HEK293T (cell line): ENCODE measurements at regions not wholly inside any gene's neighbourhood (a gene's known extent, or its start where the extent isn't known, plus 50 kb on each side); places are given as distances from the start of the nearest gene placed in this dataset.

Experiments used
- ARNT ChIP-seq: fragments of 450-650 bp; IDR thresholded peaks from 2 replicates; pipeline ENCODE4 v1.6.1; 2017; ENCODE audit warnings: mild to moderate bottlenecking
- BHLHE40 ChIP-seq: fragments of 450-650 bp; IDR thresholded peaks from 2 replicates; pipeline ENCODE4 v1.6.1; 2016; ENCODE audit warnings: mild to moderate bottlenecking, moderate library complexity, borderline replicate concordance
- CTBP1 ChIP-seq: fragments of 450-650 bp; IDR thresholded peaks from 2 replicates; pipeline ENCODE4 v1.6.1; 2016; ENCODE audit warnings: borderline replicate concordance
- ELF4 ChIP-seq: fragments of 450-650 bp; IDR thresholded peaks from 2 replicates; pipeline ENCODE4 v1.6.1; 2017; ENCODE audit warnings: antibody characterized with exemption
- FOXA1 ChIP-seq: fragments of 450-650 bp; IDR thresholded peaks from 2 replicates; pipeline ENCODE4 v1.6.1; 2016; ENCODE audit warnings: mild to moderate bottlenecking
- FOXK2 ChIP-seq: fragments of 450-650 bp; IDR thresholded peaks from 2 replicates; pipeline ENCODE4 v1.6.1; 2016; ENCODE audit warnings: mild to moderate bottlenecking
- FOXM1 ChIP-seq: fragments of 450-650 bp; IDR thresholded peaks from 2 replicates; pipeline ENCODE4 v1.6.1; 2017; ENCODE audit warnings: mild to moderate bottlenecking, borderline replicate concordance
- HDGF ChIP-seq: fragments of 450-650 bp; IDR thresholded peaks from 2 replicates; pipeline ENCODE4 v1.6.1; 2017; ENCODE audit warnings: antibody characterized with exemption, borderline replicate concordance
- LEF1 ChIP-seq: fragments of 450-650 bp; IDR thresholded peaks from 2 replicates; pipeline ENCODE4 v1.6.1; 2017; ENCODE audit warnings: mild to moderate bottlenecking, borderline replicate concordance
- PKNOX1 ChIP-seq: fragments of 450-650 bp; IDR thresholded peaks from 2 replicates; pipeline ENCODE4 v1.6.1; 2016
- SP1 ChIP-seq: fragments of 450-650 bp; IDR thresholded peaks from 2 replicates; pipeline ENCODE4 v1.6.1; 2017
- SUZ12 ChIP-seq: fragments of 450-650 bp; IDR thresholded peaks from 2 replicates; pipeline ENCODE4 v1.6.1; 2016; ENCODE audit warnings: mild to moderate bottlenecking
- TARDBP ChIP-seq: fragments of 450-650 bp; IDR thresholded peaks from 2 replicates; pipeline ENCODE4 v1.6.1; 2016
- ZNF384 ChIP-seq: fragments of 450-650 bp; IDR thresholded peaks from 2 replicates; pipeline ENCODE4 v1.6.1; 2016

GRCh38 chr11:127425281-127425680, 424.7 kb upstream of the KIRREL3 start:
- TF ChIP-seq FOXK2 (no peak), FOXM1 (no peak), SP1 (no peak), BHLHE40 (no peak), LEF1 (no peak), FOXA1 (no peak), HDGF (no peak), TARDBP (no peak), ARNT (no peak), SUZ12 (no peak), PKNOX1 (no peak), ELF4 (no peak), ZNF384 (no peak), CTBP1 (no peak)
